Ovary (tissue), 7 donors: ENCODE measurements at regions not wholly inside any gene's neighbourhood (a gene's known extent, or its start where the extent isn't known, plus 50 kb on each side); places are given as distances from the start of the nearest gene placed in this dataset.

Source experiments
- DNase-seq, 5 donors: peaks; one replicate each; pipeline ENCODE4 v3.0.0-alpha.2; 2019 to 2020
- H3K27ac ChIP-seq, 2 donors: fragments of 200-600 bp; one replicate each; pipeline versions ENCODE4 v1.5.1 to v1.8.0; 2019 to 2022
- H3K27me3 ChIP-seq: fragments of 200-600 bp; one replicate; pipeline ENCODE4 v1.8.0; 2022
- H3K36me3 ChIP-seq: fragments of 200-600 bp; sonication (generic); one replicate; pipeline ENCODE4 v1.5.1; 2019
- H3K4me1 ChIP-seq: one replicate; pipeline ENCODE4 v1.8.1; 2013; ENCODE audit warnings: mild to moderate bottlenecking, moderate library complexity; ENCODE audit not compliant: insufficient read depth
- H3K4me3 ChIP-seq: fragments of 200-600 bp; sonication (generic); one replicate; pipeline ENCODE4 v1.5.1; 2017
- H3K9me3 ChIP-seq, 2 donors: fragments of 200-600 bp in 1 of 2; sonication (generic) in 1 of 2; one replicate each; pipeline versions ENCODE4 v1.5.1 to v1.8.1; 2013 to 2019; ENCODE audit warnings: mild to moderate bottlenecking in 1 of 2, moderate library complexity in 1 of 2
- CTCF ChIP-seq, 3 donors: fragments of 450-650 bp in 2 of 3; fragments of 200-600 bp in 1 of 3; IDR thresholded peaks; one replicate each; pipeline versions ENCODE4 v1.5.1 to v1.8.0; 2016 to 2022; ENCODE audit warnings: antibody characterized with exemption in 3 of 3, mild to moderate bottlenecking in 1 of 3
- EP300 ChIP-seq: sonication (generic); formaldehyde crosslinking; IDR thresholded peaks from one replicate; pipeline ENCODE4 v1.6.1; 2017; ENCODE audit warnings: antibody characterized with exemption
- POLR2A ChIP-seq: fragments of 450-650 bp; IDR thresholded peaks from one replicate; pipeline ENCODE4 v1.6.1; 2017; ENCODE audit warnings: antibody characterized with exemption, mild to moderate bottlenecking, moderate library complexity
- WGBS, 3 donors: extraction: QIAGEN DNeasy Blood & Tissue Kit in 1 of 3; methylation state at CpG; one replicate each; pipeline versions ENCODE4 v1.1.5 to v1.1.7; 2013 to 2017; 5-methylcytosine and 5-hydroxymethylcytosine counted together
- intact Hi-C, 4 donors: fragments of 100-400 bp; cut with DNase I; formaldehyde crosslinking; loops; one replicate each; pipeline versions ENCODE4 v1.11.0 to v1.15.1; 2022 to 2023
- donor health status: DM: no; HTN: no; CAD: no; lungs with moderate emphysema.
- donor health status: DM: no; HTN: no; CAD: no.
- donor health status: Bipolar disorder and iron deficiency.
- donor health status: DM: no; HTN: no; CAD: no.
- donor health status: DM: yes; HTN: yes; CAD: no.

DNA sequence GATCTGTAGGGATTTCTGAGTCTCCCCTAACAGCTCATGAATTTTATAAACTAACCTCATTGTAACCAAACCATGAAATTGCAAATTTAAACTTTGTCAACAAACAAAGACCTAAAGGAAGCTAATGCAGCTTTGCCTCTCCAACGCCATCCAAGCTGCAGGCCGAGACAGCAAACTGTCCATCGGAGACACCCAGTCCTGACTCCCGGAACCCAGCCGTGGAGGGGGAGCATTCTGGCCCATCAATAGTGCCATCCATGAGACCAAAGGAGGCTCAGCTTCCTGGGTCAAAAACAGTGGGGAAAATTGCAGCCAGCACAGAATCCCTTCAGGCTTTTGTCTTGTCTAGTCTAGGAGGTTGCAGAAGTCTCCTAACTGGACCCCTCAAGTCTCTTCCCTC, 147.6 kb upstream of the OPCML start:
- no peaks in the 10 kb centered on the region for H3K36me3 ChIP-seq
- intact Hi-C loops, result no loop called here
- H3K27ac ChIP-seq, result no peak overlapping the region
- DNase-seq, result no peak
- TF ChIP-seq EP300, result no peak
- no peak for TF ChIP-seq CTCF (IDR thresholded peaks at IDR 0.05)
- no peak for TF ChIP-seq POLR2A
- H3K27me3 ChIP-seq, result no peaks in the 10 kb centered on the region
- H3K9me3 ChIP-seq, result no peaks in the 10 kb centered on the region
- WGBS, 3 donors, result 84 to 94% (median 88%) methylated on average over 5 of the region's 5 CpGs
- no peaks in the 10 kb centered on the region for H3K4me1 ChIP-seq
- no peak overlapping the region for H3K4me3 ChIP-seq

- 78 to 82% (median 81%) methylated on average over 2 of the region's 2 CpGs for WGBS, 3 donors
- DNase-seq, result no peak
Measured at GRCh38 chr11:133678191-133678590, 145.9 kb upstream of the OPCML start.

DNA sequence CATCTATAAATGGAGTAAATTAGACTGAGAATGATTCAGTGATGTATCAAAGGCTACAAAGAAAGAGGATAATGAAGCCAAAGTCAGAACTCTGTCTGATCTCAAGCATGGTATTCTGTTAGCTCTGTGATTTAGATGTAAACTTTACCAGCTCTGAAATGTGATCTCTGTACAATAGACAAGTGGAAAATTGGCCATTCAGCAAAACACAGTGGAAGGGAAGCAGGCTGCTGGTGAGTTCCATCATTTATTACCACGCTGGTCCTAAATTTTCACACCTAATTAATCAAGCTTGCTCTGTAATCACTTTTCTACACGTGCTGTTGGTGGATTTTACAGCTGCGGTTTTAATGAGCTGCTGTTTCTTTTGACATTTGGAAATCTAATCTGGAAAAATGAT, 145.1 kb upstream of the OPCML start:
- no peak for DNase-seq
- Histone ChIP-seq H3K36me3 (no peaks in the 10 kb centered on the region), H3K9me3 (no peaks in the 10 kb centered on the region), H3K4me1 (no peaks in the 10 kb centered on the region), H3K27ac (no peak overlapping the region), H3K4me3 (no peak overlapping the region), H3K27me3 (no peaks in the 10 kb centered on the region)
- intact Hi-C loops, result no loop called here
- no peak for TF ChIP-seq CTCF (IDR thresholded peaks at IDR 0.05)
- TF ChIP-seq POLR2A, result no peak
- TF ChIP-seq EP300, result no peak
- WGBS, 3 donors, result 13 to 15% (median 14%) methylated on average over 3 of the region's 3 CpGs

More at GRCh38 chr11:133678191-133678590, 145.9 kb upstream of the OPCML start:
- Histone ChIP-seq H3K36me3 (no peaks in the 10 kb centered on the region), H3K4me1 (no peaks in the 10 kb centered on the region), H3K9me3 (no peaks in the 10 kb centered on the region), H3K27me3 (no peaks in the 10 kb centered on the region), H3K27ac (no peak overlapping the region), H3K4me3 (no peak overlapping the region)
- intact Hi-C loops, result no loop called here
- no peak for TF ChIP-seq EP300
- no peak for TF ChIP-seq CTCF (IDR thresholded peaks at IDR 0.05)
- no peak for TF ChIP-seq POLR2A

DNA sequence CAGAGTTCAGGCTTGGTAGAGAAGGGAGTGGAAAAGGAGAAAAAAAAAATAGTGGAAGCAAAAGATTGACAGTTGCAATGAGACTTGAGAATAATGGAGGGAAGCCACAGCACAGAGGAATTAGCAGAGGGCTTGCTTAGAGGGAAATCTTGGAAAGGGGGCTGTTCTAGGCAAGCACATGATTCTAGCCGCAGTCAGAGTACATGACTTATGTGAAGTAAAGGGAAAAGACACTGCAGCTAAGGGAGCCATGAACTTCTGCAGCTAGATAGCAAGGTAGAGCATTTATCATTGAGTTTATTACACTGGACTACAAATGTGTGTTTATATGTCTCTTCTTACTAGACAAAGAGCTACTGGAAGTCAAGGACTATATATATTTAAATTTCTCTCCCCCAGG, 144.0 kb upstream of the OPCML start:
- Histone ChIP-seq H3K36me3 (no peaks in the 10 kb centered on the region), H3K4me1 (no peaks in the 10 kb centered on the region), H3K27ac (no peak overlapping the region), H3K9me3 (no peaks in the 10 kb centered on the region), H3K27me3 (no peaks in the 10 kb centered on the region), H3K4me3 (no peak overlapping the region)
- TF ChIP-seq CTCF (IDR thresholded peaks at IDR 0.05) (no peak), POLR2A (no peak), EP300 (no peak)
- intact Hi-C loops, result no loop called here
- no peak for DNase-seq
- WGBS, 3 donors, result 59 to 74% (median 67%) methylated on average over 1 of the region's 1 CpG
